Activated CD8-positive, alpha-beta memory T cell treated with anti-CD3 and anti-CD28 coated beads, Interleukin-2, amount 50 U/mL, for 4 hours (primary cell): ENCODE measurements at regions not wholly inside any gene's neighbourhood (a gene's known extent, or its start where the extent isn't known, plus 50 kb on each side); places are given as distances from the start of the nearest gene placed in this dataset.

Experiments used
- DNase-seq: peaks from one replicate; pipeline ENCODE4 v3.0.0-alpha.2; 2020

- DNase-seq = no peak
Measured at GRCh38 chr1:99170516-99170915, 93.8 kb upstream of the PLPPR4 start.

- DNase-seq = no peak
Measured at GRCh38 chr1:99171184-99171813, 93.0 kb upstream of the PLPPR4 start.

DNA sequence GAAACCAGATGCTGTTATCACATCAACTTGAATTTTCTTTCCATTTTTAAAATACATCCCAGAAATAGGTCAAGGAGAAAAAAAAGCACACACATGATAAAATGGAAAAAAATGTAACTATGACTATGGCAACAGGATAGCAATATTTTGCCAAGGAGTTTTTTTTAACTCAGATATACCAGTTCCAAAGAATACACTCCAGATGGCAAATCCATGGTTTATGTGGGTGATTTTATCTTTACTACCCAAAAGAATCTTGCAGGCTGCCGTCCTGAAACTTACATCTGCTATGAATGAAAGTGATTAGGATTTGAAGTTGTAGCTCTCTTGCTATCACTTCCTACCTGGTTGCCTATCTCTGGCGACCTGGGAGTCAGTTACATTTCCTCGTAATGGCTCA is 91.0 kb upstream of the PLPPR4 start:
- no peak for DNase-seq

- DNase-seq = no peak
Measured at GRCh38 chr1:99173900-99174299, 90.4 kb upstream of the PLPPR4 start.

- no peak for DNase-seq
Measured at GRCh38 chr1:99176753-99177152, 87.5 kb upstream of the PLPPR4 start.

DNA sequence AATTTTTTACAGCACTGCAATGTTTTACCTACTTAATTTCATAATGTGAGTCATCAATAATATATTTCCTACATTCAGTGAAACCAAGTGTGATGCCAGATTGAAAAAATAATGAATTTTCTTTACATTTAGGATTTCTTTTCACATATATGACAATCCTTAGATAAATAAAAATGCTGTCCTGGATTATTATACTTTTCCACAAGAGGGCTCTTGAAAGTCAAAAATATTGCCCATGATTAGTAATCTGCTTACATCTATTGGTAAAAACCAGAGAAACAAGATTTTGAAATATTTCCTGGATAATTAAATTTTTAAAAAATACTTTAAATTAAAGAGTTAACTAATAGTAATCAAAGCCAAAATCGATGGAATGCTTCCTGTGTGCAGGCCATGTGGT is 86.8 kb upstream of the PLPPR4 start:
- no peak for DNase-seq

DNA sequence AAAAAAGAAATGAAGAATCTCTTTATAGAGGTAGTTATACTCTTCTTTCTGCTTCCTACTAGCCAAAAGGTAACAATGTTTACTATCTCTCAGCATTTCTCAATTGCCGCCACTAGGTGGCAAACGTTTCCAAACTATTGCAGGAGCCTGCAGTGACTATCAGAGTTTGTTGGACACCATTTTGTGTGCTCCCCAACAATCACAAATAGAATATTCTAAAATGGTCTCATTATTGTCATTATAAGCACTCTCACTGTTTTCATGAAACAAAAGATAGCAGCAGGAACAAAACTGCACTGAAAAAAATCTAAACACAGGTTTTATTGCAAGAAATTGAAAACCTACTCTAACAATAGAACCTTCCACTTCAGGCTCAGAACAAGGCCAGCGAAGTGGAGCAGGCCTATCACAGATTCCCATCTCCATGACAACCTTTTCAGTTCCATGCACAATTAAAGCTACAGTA is 83.9 kb upstream of the PLPPR4 start:
- DNase-seq = peak; percentile 53

DNA sequence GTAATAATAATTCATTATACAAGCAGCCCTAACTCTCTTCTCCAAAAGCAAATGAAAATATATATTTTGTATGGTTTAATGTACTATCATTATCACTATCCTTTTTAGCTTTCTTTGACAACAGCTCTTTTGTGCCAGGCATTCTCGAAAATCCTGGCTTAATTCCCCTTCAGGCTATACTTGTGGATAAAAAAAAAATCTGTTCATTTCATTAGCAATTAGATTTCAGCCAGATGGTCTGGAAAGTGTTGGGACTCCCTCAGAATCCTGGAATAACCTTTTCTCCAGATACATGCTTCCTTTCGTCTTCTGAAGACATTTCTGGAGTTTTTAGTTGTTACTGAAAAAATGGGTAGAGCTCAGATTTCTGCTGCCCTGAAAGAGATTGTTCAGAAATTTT is 83.4 kb upstream of the PLPPR4 start:
- DNase-seq = no peak

DNA sequence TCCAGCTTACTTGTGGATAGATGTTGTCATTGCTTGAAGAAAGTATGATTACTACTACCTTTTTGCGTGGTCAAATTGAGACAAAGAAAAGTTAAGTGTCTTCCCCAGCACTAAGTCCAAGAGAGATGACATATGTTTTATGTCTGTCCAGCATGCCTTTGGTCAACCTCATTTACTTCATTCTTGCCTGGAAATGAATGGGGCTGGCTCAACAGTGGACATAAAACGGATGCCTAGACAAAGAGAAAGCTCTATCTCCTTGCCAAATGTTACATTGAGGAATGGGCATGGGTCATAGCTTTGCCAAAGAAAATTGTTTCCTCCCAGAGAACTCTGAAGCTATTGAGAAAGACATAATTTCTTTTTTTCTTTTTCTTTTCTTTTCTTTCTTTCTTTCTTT is 82.4 kb upstream of the PLPPR4 start:
- no peak for DNase-seq

DNA sequence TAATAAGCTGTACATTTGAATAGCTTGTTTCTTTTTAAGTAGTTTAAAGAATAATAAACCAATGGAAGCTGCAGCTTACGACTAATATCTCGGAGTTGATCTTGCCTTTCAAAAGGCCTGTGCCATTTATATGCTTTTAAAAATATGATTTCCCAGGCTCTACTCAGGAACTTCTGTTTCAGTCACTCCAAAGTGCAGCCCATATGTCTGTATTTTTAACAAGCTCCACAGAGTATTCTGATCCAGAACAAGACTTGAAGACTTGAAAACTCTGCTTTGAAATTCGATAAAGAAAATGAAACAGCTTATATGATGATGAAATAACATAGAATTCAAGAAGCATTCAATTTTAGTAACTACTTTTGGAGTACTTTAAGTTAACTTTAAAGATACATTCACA is 79.1 kb upstream of the PLPPR4 start:
- DNase-seq = no peak

DNA sequence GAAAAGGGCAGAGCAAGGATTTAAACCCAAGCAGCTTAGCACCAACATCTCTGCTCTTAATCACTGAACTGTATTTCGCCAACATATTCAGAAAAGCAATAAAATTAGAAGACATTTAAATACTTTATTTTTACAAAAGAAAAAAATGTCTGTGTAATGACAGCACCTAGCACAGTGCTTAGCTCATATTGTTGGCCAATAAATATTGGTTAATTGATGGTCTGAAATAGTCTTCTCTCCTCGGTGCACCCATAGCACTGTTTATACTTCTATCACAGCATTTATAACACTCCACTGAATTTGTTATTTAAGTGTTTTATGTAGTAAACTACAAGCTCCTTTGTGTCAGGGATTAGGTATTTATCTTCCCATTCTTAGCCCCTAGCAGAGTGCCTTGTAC is 70.9 kb upstream of the PLPPR4 start:
- DNase-seq = no peak

- DNase-seq = no peak
Measured at GRCh38 chr1:99198393-99198792, 65.9 kb upstream of the PLPPR4 start.

GRCh38 chr1:99207216-99207615 is 57.1 kb upstream of the PLPPR4 start:
- no peak for DNase-seq
